K562 (cell line): ENCODE measurements at regions not wholly inside any gene's neighbourhood (a gene's known extent, or its start where the extent isn't known, plus 50 kb on each side); places are given as distances from the start of the nearest gene placed in this dataset.

Experiments
- ATAC-seq: fragments of 200-7000 bp; cut with Tn5 transposase; 3 replicates; pipeline ENCODE4 v1.9.1; 2020; ENCODE audit warnings: moderate library complexity
- BruUV-seq: library from RNA; stranded (reverse); fragments of 400-500 nt; replicated peaks from 2 replicates; lab custom pipeline; 2021; lab: Mats Ljungman, UMichigan
- CTCF ChIA-PET: fragments of 300-600 bp; formaldehyde crosslinking; extraction: SDS; loops from one replicate; lab custom pipeline; 2021; ENCODE audit warnings: low intra/inter-chr PET ratio; lab: Yijun Ruan, JAX
- POLR2A ChIA-PET: fragments of 300-600, 350-650 bp; sonication (Branson Sonifier 250); formaldehyde crosslinking; extraction: SDS; loops from one replicate; lab custom pipeline; 2021; ENCODE audit warnings: antibody characterized with exemption, inconsistent platforms; lab: Yijun Ruan, JAX
- DNase-seq, 4 experiments: peaks; one replicate each; pipeline versions ENCODE4 v3.0.0 to v3.0.0-alpha.2; 2011 to 2018; ENCODE audit warnings: low spot score in 3 of 4, mixed read lengths in 3 of 4; ENCODE audit errors: extremely low read depth in 1 of 4
- FAIRE-seq: peaks from 2 replicates; lab custom pipeline; 2011; peaks lifted over from hg19 to GRCh38; lab: Jason Lieb, UNC
- H2AFZ ChIP-seq: 2 replicates; pipeline ENCODE4 v1.6.0; 2011; ENCODE audit warnings: low read depth, low read length, control low read depth, inconsistent platforms
- H3K27ac ChIP-seq: fragments of 200-600 bp; 3 replicates; pipeline ENCODE4 v1.8.0; 2011; ENCODE audit warnings: low read depth, mild to moderate bottlenecking, control low read depth, inconsistent platforms, low read length, moderate library complexity, mixed read lengths; ENCODE audit errors: extremely low read depth
- H3K27me3 ChIP-seq, 2 experiments: fragments of 300-600 bp in 1 of 2; 2 replicates in 1 of 2; 3 replicates in 1 of 2; pipeline versions ENCODE4 v1.6.0 to v1.8.0; 2011; ENCODE audit warnings: inconsistent platforms in 2 of 2, low read length in 2 of 2, mild to moderate bottlenecking in 1 of 2, mixed read lengths in 1 of 2, moderate library complexity in 1 of 2; ENCODE audit not compliant: control insufficient read depth in 2 of 2, insufficient read depth in 2 of 2
- H3K36me3 ChIP-seq: fragments of 300-600 bp; 3 replicates; pipeline ENCODE4 v1.8.0; 2011; ENCODE audit warnings: mild to moderate bottlenecking, low read length, inconsistent platforms; ENCODE audit not compliant: control insufficient read depth, insufficient read depth
- H3K4me1 ChIP-seq, 2 experiments: fragments of 200-600 bp in 1 of 2; replicated peaks in 1 of 2; 2 replicates in 1 of 2; 3 replicates in 1 of 2; pipeline versions ENCODE4 v1.5.1 to v1.8.0; 2011; ENCODE audit warnings: inconsistent platforms in 2 of 2, low read length in 2 of 2, mild to moderate bottlenecking in 1 of 2, mixed read lengths in 1 of 2, moderate library complexity in 1 of 2; ENCODE audit not compliant: control insufficient read depth in 2 of 2, insufficient read depth in 2 of 2
- H3K4me2 ChIP-seq: 2 replicates; pipeline ENCODE4 v1.6.1; 2011; ENCODE audit warnings: low read length, control low read depth, inconsistent platforms, mixed read lengths; ENCODE audit not compliant: insufficient read depth
- H3K4me3 ChIP-seq: fragments of 200-600 bp; sonication (generic), shearing (Covaris generic); 2 replicates; pipeline ENCODE4 v1.5.1; 2016; ENCODE audit warnings: control low read depth, inconsistent platforms
- H3K79me2 ChIP-seq: fragments of 200-600 bp; 3 replicates; pipeline ENCODE4 v1.8.0; 2011; ENCODE audit warnings: low read length, inconsistent platforms; ENCODE audit not compliant: control insufficient read depth, insufficient read depth
- H3K9ac ChIP-seq, 2 experiments: 2 replicates each; pipeline versions ENCODE4 v1.6.0 to v1.6.1; 2011; ENCODE audit warnings: low read depth in 2 of 2, low read length in 2 of 2, control low read depth in 1 of 2, inconsistent platforms in 1 of 2, mild to moderate bottlenecking in 1 of 2, mixed read lengths in 1 of 2; ENCODE audit not compliant: insufficient read depth in 1 of 2
- H3K9me1 ChIP-seq: one replicate; pipeline ENCODE4 v1.6.0; 2011; ENCODE audit warnings: inconsistent platforms, mild to moderate bottlenecking, low read length, moderate library complexity; ENCODE audit not compliant: control insufficient read depth, insufficient read depth
- H3K9me3 ChIP-seq: replicated peaks from 2 replicates; pipeline ENCODE4 v1.5.1; 2011; ENCODE audit warnings: low read depth, low read length, inconsistent platforms; ENCODE audit not compliant: control insufficient read depth, insufficient read depth
- H4K20me1 ChIP-seq: replicated peaks from 2 replicates; pipeline ENCODE4 v1.6.1; 2011; ENCODE audit warnings: low read length, inconsistent platforms, mixed read lengths; ENCODE audit not compliant: control insufficient read depth, insufficient read depth
- C11orf30 ChIP-seq: fragments of 450-650 bp; IDR thresholded peaks from 2 replicates; pipeline ENCODE4 v1.6.1; 2016; ENCODE audit warnings: low read depth, mild to moderate bottlenecking
- WGBS: fragments of 100-300 bp; shearing (Covaris generic); methylation state at CpG from one replicate; pipeline ENCODE4 v1.1.6; 2016; ENCODE audit warnings: low coverage, mixed read lengths; ENCODE audit not compliant: insufficient coverage; ENCODE audit errors: missing lambda C conversion rate; 5-methylcytosine and 5-hydroxymethylcytosine counted together
- in situ Hi-C: fragments of 300-500 bp; cut with MboI; formaldehyde crosslinking; loops from 4 replicates; pipeline ENCODE4 v1.15.0; 2018; ENCODE audit warnings: inconsistent platforms, mixed read lengths
- intact Hi-C: fragments of 100-400 bp; cut with micrococcal nuclease; formaldehyde crosslinking; loops from 2 replicates; pipeline ENCODE4 v1.14.2; 2022
- TF ChIP-seq, protein P1 (sequence below): fragments of 250-450 bp; sonication (Bioruptor Pico); IDR thresholded peaks from 2 replicates; pipeline ENCODE4 v1.4.0; 2020
- TF ChIP-seq, protein P2 (sequence below): fragments of 450-650 bp; IDR thresholded peaks from 2 replicates; pipeline ENCODE4 v1.7.0; 2016; ENCODE audit warnings: borderline replicate concordance

DNA sequence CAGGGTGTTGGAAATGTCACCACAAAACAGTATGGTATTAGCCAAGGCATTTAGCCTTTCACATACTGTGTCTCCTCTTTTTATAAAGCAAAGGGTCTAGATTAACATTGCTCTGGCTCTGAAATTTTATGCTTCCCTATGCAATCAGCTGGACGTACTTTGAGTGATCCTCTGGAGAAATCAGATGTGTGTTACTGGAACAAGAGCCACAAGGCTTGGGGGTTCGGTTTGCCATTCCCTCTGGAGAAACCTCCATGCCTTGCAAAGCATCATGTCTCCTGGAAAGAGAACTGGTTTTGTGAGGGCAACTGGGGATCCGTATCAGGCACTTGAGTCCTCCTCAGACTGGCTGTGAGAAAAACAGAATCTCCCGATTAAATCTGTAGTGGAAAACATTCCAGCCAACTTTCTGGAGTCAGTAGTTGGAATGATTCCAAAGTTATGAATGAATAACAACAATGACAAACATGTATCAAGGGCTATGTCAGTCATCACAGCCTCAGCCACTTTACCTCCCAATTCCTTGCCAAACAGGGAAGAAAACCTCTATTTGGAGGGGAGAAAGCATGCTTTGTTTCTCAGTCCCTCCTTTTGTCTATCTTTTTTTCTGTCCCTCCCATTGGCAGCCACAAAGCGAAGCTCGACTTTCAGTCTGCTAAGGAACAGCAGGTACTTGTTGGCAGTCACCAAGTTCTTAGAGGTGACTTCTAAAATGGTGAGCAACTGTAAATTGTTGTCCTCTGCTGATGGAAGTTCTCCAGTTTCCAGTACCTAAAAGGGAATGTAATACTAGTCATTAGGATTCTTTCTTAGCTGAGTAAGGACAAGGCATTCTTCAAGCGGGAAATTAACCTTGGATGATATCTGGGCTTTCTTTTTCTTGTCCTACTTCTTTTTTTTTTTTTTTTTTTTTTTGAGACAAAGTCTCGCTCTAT is 864.8 kb upstream of the AUTS2 start:
- Histone ChIP-seq H3K4me2 (no peak overlapping the region), H3K79me2 (no peaks in the 10 kb centered on the region), H3K9me1 (no peaks in the 10 kb centered on the region), H3K4me1 (no peaks in the 10 kb centered on the region), H3K4me3 (no peak overlapping the region), H4K20me1 (no peaks in the 10 kb centered on the region), H3K9ac (no peak overlapping the region), H3K9me3 (no peaks in the 10 kb centered on the region), H2AFZ (no peak overlapping the region), H3K27me3 (no peaks in the 10 kb centered on the region), H3K36me3 (no peaks in the 10 kb centered on the region), H3K27ac (no peak overlapping the region)
- ATAC-seq (no peak), FAIRE-seq (no peak), DNase-seq (no peak)
- no peak for TF ChIP-seq C11orf30
- TF ChIP-seq, protein P1, sequence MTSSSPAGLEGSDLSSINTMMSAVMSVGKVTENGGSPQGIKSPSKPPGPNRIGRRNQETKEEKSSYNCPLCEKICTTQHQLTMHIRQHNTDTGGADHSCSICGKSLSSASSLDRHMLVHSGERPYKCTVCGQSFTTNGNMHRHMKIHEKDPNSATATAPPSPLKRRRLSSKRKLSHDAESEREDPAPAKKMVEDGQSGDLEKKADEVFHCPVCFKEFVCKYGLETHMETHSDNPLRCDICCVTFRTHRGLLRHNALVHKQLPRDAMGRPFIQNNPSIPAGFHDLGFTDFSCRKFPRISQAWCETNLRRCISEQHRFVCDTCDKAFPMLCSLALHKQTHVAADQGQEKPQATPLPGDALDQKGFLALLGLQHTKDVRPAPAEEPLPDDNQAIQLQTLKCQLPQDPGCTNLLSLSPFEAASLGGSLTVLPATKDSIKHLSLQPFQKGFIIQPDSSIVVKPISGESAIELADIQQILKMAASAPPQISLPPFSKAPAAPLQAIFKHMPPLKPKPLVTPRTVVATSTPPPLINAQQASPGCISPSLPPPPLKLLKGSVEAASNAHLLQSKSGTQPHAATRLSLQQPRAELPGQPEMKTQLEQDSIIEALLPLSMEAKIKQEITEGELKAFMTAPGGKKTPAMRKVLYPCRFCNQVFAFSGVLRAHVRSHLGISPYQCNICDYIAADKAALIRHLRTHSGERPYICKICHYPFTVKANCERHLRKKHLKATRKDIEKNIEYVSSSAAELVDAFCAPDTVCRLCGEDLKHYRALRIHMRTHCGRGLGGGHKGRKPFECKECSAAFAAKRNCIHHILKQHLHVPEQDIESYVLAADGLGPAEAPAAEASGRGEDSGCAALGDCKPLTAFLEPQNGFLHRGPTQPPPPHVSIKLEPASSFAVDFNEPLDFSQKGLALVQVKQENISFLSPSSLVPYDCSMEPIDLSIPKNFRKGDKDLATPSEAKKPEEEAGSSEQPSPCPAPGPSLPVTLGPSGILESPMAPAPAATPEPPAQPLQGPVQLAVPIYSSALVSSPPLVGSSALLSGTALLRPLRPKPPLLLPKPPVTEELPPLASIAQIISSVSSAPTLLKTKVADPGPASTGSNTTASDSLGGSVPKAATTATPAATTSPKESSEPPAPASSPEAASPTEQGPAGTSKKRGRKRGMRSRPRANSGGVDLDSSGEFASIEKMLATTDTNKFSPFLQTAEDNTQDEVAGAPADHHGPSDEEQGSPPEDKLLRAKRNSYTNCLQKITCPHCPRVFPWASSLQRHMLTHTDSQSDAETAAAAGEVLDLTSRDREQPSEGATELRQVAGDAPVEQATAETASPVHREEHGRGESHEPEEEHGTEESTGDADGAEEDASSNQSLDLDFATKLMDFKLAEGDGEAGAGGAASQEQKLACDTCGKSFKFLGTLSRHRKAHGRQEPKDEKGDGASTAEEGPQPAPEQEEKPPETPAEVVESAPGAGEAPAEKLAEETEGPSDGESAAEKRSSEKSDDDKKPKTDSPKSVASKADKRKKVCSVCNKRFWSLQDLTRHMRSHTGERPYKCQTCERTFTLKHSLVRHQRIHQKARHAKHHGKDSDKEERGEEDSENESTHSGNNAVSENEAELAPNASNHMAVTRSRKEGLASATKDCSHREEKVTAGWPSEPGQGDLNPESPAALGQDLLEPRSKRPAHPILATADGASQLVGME (CRISPR knock-in tag): no peak
- TF ChIP-seq, protein P2, sequence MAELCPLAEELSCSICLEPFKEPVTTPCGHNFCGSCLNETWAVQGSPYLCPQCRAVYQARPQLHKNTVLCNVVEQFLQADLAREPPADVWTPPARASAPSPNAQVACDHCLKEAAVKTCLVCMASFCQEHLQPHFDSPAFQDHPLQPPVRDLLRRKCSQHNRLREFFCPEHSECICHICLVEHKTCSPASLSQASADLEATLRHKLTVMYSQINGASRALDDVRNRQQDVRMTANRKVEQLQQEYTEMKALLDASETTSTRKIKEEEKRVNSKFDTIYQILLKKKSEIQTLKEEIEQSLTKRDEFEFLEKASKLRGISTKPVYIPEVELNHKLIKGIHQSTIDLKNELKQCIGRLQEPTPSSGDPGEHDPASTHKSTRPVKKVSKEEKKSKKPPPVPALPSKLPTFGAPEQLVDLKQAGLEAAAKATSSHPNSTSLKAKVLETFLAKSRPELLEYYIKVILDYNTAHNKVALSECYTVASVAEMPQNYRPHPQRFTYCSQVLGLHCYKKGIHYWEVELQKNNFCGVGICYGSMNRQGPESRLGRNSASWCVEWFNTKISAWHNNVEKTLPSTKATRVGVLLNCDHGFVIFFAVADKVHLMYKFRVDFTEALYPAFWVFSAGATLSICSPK: no peak
- ChIA-PET CTCF (no interaction called here), POLR2A (interaction anchor here (0.7 kb wide), 1 partner anchor 30 kb away, joined by 3 read pairs; no protein-coding TSS in a partner anchor)
- WGBS: under 1% methylated on average over 7 of the region's 8 CpGs
- no TSS peak for BruUV-seq
- in situ Hi-C loops (no loop called here), intact Hi-C loops (no loop called here)
